Brain microvascular endothelial cell (primary cell): ENCODE measurements at regions not wholly inside any gene's neighbourhood (a gene's known extent, or its start where the extent isn't known, plus 50 kb on each side); places are given as distances from the start of the nearest gene placed in this dataset.

Experiments used
- DNase-seq: peaks from one replicate; pipeline ENCODE4 v3.0.0-alpha.2; 2020
- H3K27ac ChIP-seq: fragments of 250-450 bp; sonication (Bioruptor Pico); 2 replicates; pipeline ENCODE4 v1.5.1; 2020; ENCODE audit warnings: mild to moderate bottlenecking, moderate library complexity
- H3K27me3 ChIP-seq: fragments of 250-450 bp; sonication (Bioruptor Pico); replicated peaks from 2 replicates; pipeline ENCODE4 v1.5.1; 2020; ENCODE audit warnings: mild to moderate bottlenecking
- H3K36me3 ChIP-seq: fragments of 250-450 bp; sonication (Bioruptor Pico); replicated peaks from 2 replicates; pipeline ENCODE4 v1.5.1; 2020; ENCODE audit warnings: mild to moderate bottlenecking
- H3K4me3 ChIP-seq: 2 replicates; pipeline ENCODE4 v1.5.1; 2011; ENCODE audit warnings: low read depth, mild to moderate bottlenecking, control low read depth, low read length, moderate library complexity
- in situ Hi-C: cut with HindIII; loops from 2 replicates; pipeline ENCODE4 v1.10.0; 2017; ENCODE audit warnings: low sequenced_read_pairs, low pct_ligation_motif_present
- TF ChIP-seq, protein P1 (sequence below): IDR thresholded peaks from 2 replicates; pipeline ENCODE4 v1.5.1; 2011; ENCODE audit warnings: low read depth, mild to moderate bottlenecking, moderate library complexity, low read length, control low read depth, inconsistent platforms; ENCODE audit errors: missing control alignments

- DNase-seq, result no peak
- in situ Hi-C loops, result no loop called here
- Histone ChIP-seq H3K4me3 (no peak overlapping the region), H3K27me3 (no peaks in the 10 kb centered on the region), H3K36me3 (no peaks in the 10 kb centered on the region), H3K27ac (no peak overlapping the region)
- TF ChIP-seq, protein P1, sequence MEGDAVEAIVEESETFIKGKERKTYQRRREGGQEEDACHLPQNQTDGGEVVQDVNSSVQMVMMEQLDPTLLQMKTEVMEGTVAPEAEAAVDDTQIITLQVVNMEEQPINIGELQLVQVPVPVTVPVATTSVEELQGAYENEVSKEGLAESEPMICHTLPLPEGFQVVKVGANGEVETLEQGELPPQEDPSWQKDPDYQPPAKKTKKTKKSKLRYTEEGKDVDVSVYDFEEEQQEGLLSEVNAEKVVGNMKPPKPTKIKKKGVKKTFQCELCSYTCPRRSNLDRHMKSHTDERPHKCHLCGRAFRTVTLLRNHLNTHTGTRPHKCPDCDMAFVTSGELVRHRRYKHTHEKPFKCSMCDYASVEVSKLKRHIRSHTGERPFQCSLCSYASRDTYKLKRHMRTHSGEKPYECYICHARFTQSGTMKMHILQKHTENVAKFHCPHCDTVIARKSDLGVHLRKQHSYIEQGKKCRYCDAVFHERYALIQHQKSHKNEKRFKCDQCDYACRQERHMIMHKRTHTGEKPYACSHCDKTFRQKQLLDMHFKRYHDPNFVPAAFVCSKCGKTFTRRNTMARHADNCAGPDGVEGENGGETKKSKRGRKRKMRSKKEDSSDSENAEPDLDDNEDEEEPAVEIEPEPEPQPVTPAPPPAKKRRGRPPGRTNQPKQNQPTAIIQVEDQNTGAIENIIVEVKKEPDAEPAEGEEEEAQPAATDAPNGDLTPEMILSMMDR, result no peak
These were observed 630.7 kb upstream of the ZNF608 start for GRCh38 chr5:125377141-125377540.

DNA sequence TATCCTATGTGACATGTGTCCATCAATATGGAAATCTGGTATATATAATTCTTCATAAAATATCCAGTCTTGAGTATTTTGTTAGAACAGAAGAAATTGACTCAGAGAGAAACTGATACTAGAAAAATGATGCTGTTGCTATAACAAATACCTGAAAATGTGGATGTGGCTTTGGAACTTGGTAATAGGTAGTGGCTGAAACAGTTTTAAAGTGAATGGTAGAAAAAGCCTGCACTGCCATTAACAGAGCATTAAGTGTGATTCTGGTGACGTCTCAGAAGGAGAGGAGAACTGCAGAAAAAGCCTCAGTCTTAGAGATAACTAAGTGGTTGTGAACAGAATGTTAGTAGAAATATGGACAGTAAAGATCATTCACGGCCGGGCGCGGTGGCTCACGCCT is 634.9 kb upstream of the ZNF608 start:
- TF ChIP-seq, protein P1, result no peak
- Histone ChIP-seq H3K27me3 (no peaks in the 10 kb centered on the region), H3K27ac (no peak overlapping the region), H3K36me3 (no peaks in the 10 kb centered on the region), H3K4me3 (no peak overlapping the region)
- in situ Hi-C loops, result no loop called here
- no peak for DNase-seq

GRCh38 chr5:125384071-125384470 is 637.6 kb upstream of the ZNF608 start:
- no peaks in the 10 kb centered on the region for H3K36me3 ChIP-seq
- H3K27ac ChIP-seq, result no peak overlapping the region
- no peak for DNase-seq
- no peaks in the 10 kb centered on the region for H3K27me3 ChIP-seq
- in situ Hi-C loops, result no loop called here
- TF ChIP-seq, protein P1, result no peak
- no peak overlapping the region for H3K4me3 ChIP-seq

DNA sequence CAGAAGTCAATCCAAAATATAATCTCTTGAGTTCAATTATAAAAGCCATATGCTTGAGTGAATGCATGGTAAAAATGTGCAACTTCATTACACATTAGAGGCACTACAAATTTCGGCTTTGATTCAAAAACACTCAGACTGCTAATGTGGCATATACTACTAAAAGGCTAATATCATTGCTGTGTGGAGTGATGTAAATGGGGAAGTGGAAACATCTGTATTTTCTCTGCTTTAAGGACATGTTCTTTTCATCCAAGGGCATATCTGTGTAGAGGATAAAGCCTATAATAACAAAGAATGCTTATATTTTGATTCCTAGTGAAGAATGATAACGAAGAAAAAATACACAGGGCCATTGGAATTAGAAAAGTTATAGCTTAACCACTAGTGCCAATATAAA is 643.9 kb upstream of the ZNF608 start:
- H3K27ac ChIP-seq, result no peak overlapping the region
- no peak overlapping the region for H3K4me3 ChIP-seq
- no peaks in the 10 kb centered on the region for H3K36me3 ChIP-seq
- no peak for DNase-seq
- in situ Hi-C loops, result no loop called here
- H3K27me3 ChIP-seq, result no peaks in the 10 kb centered on the region
- TF ChIP-seq, protein P1, result no peak

DNA sequence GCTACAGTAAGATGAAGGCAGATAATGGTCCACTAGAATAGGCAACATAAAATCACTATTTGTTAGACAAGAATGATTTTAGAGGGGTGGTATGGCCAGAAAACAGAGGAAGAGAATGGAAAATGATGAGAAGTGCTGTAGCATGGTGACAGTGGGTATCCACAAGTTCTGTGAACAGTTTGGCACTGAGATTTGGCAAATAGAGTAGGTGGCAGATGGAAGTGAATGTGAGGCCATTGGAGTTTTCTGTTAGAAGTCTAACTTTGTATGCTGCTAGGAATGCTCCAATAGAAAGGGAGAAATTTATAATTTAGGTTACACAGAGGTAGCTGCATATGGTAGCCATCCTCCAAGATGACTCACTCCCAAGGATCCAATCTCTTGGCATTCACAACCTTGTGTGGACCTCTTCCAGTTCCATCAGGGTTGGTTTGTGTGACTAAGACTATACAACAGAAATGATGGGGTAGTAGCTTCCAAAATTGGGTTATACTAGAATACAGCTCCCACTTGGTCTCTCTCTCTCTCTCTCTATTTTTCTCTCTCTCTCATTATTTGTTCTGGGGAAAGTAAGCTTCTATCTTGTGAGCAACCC is 646.9 kb upstream of the ZNF608 start:
- Histone ChIP-seq H3K4me3 (no peak overlapping the region), H3K36me3 (no peaks in the 10 kb centered on the region), H3K27ac (no peak overlapping the region), H3K27me3 (no peaks in the 10 kb centered on the region)
- in situ Hi-C loops, result no loop called here
- no peak for DNase-seq
- TF ChIP-seq, protein P1, result no peak

GRCh38 chr5:125394661-125395280 is 648.3 kb upstream of the ZNF608 start:
- H3K36me3 ChIP-seq, result no peaks in the 10 kb centered on the region
- H3K27me3 ChIP-seq, result no peaks in the 10 kb centered on the region
- TF ChIP-seq, protein P1, result no peak
- no peak overlapping the region for H3K27ac ChIP-seq
- in situ Hi-C loops, result no loop called here
- no peak overlapping the region for H3K4me3 ChIP-seq
- no peak for DNase-seq
